CD4-positive, alpha-beta memory T cell (primary cell): ENCODE measurements at regions not wholly inside any gene's neighbourhood (a gene's known extent, or its start where the extent isn't known, plus 50 kb on each side); places are given as distances from the start of the nearest gene placed in this dataset.

ENCODE experiments used
- CTCF ChIA-PET: fragments of 350-600 bp; sonication (Branson Sonifier 250); formaldehyde crosslinking; loops from one replicate; lab custom pipeline; 2021; ENCODE audit warnings: inconsistent platforms; ENCODE audit not compliant: partially characterized antibody; lab: Charles Lee
- POLR2A ChIA-PET: fragments of 350-600 bp; sonication (Branson Sonifier 250); formaldehyde crosslinking; loops from one replicate; lab custom pipeline; 2021; ENCODE audit not compliant: partially characterized antibody; lab: Charles Lee
- DNase-seq, 5 donors: peaks; one replicate each; pipeline versions ENCODE4 v3.0.0 to v3.0.0-alpha.2; 2020 to 2022; ENCODE audit warnings: mixed read lengths in 1 of 5
- H3K27ac ChIP-seq: one replicate; pipeline ENCODE4 v1.7.0; 2013; ENCODE audit warnings: low read depth, low read length
- H3K27me3 ChIP-seq: 2 replicates; pipeline ENCODE4 v1.7.0; 2013; ENCODE audit warnings: mild to moderate bottlenecking, low read length, moderate library complexity; ENCODE audit not compliant: insufficient read depth
- H3K36me3 ChIP-seq: 2 replicates; pipeline ENCODE4 v1.7.0; 2013; ENCODE audit warnings: mild to moderate bottlenecking, low read length, moderate library complexity; ENCODE audit not compliant: insufficient read depth
- H3K4me1 ChIP-seq: 2 replicates; pipeline ENCODE4 v1.7.0; 2013; ENCODE audit warnings: mild to moderate bottlenecking, low read length, moderate library complexity; ENCODE audit not compliant: insufficient read depth
- H3K4me3 ChIP-seq, 2 donors: one replicate each; pipeline ENCODE4 v1.7.0; 2013; ENCODE audit warnings: low read length in 2 of 2, mild to moderate bottlenecking in 1 of 2
- H3K9me3 ChIP-seq, 2 donors: one replicate each; pipeline ENCODE4 v1.7.0; 2013; ENCODE audit warnings: low read length in 2 of 2, control low read depth in 1 of 2; ENCODE audit not compliant: control insufficient read depth in 1 of 2
- H3K27ac Mint-ChIP-seq, 7 donors: one replicate each; pipeline ENCODE4 v1.8.0; 2020 to 2021; ENCODE audit warnings: mixed read lengths in 7 of 7, mild to moderate bottlenecking in 6 of 7, inconsistent platforms in 3 of 7, moderate library complexity in 3 of 7
- H3K27me3 Mint-ChIP-seq, 2 donors: one replicate each; pipeline ENCODE4 v1.8.0; 2020 to 2021; ENCODE audit warnings: mixed read lengths in 2 of 2
- H3K36me3 Mint-ChIP-seq, 2 donors: one replicate each; pipeline ENCODE4 v1.8.0; 2020 to 2021; ENCODE audit warnings: mixed read lengths in 2 of 2, inconsistent platforms in 1 of 2, mild to moderate bottlenecking in 1 of 2
- H3K4me1 Mint-ChIP-seq, 4 donors: one replicate each; pipeline ENCODE4 v1.8.0; 2020 to 2021; ENCODE audit warnings: mixed read lengths in 4 of 4, mild to moderate bottlenecking in 1 of 4
- H3K4me3 Mint-ChIP-seq, 8 donors: one replicate each; pipeline ENCODE4 v1.8.0; 2020 to 2021; ENCODE audit warnings: mixed read lengths in 8 of 8, mild to moderate bottlenecking in 7 of 8, moderate library complexity in 6 of 8, inconsistent platforms in 3 of 8
- H3K9me3 Mint-ChIP-seq, 8 donors: one replicate each; pipeline ENCODE4 v1.8.0; 2020 to 2021; ENCODE audit warnings: mixed read lengths in 8 of 8, mild to moderate bottlenecking in 5 of 8, inconsistent platforms in 3 of 8, moderate library complexity in 1 of 8
- intact Hi-C: fragments of 100-400 bp; cut with micrococcal nuclease; formaldehyde crosslinking; loops from one replicate; pipeline ENCODE4 v1.15.1; 2023

GRCh38 chrX:27893871-27894270, 86.1 kb downstream of the MAGEB10 start:
- no peaks in the 10 kb centered on the region for H3K27me3 ChIP-seq
- ChIA-PET CTCF (no interaction called here), POLR2A (no interaction called here)
- no peak overlapping the region for H3K27ac ChIP-seq
- no peaks in the 10 kb centered on the region for H3K36me3 ChIP-seq
- intact Hi-C loops = no loop called here
- Mint-ChIP-seq H3K36me3 (no peaks in the 10 kb centered on the region), H3K4me3 (no peak overlapping the region), H3K27me3 (no peaks in the 10 kb centered on the region), H3K27ac (no peak overlapping the region), H3K9me3 (peaks cover 0 to 9% (median 0%) of the 10 kb centered on the region in 8 donors), H3K4me1 (no peaks in the 10 kb centered on the region)
- H3K4me1 ChIP-seq = no peaks in the 10 kb centered on the region
- no peaks in the 10 kb centered on the region for H3K9me3 ChIP-seq
- H3K4me3 ChIP-seq = no peak overlapping the region
- DNase-seq = no peak

- H3K4me3 Mint-ChIP-seq = no peak overlapping the region
- CTCF ChIA-PET = no interaction called here
- no peak overlapping the region for H3K4me3 ChIP-seq
- POLR2A ChIA-PET = no interaction called here
- H3K4me1 ChIP-seq = no peaks in the 10 kb centered on the region
- H3K36me3 ChIP-seq = no peaks in the 10 kb centered on the region
- H3K27ac ChIP-seq = no peak overlapping the region
- H3K27ac Mint-ChIP-seq = no peak overlapping the region
- no peaks in the 10 kb centered on the region for H3K27me3 ChIP-seq
- peaks cover 0 to 11% (median 0%) of the 10 kb centered on the region in 8 donors for H3K9me3 Mint-ChIP-seq
- no peak for DNase-seq
- no peaks in the 10 kb centered on the region for H3K9me3 ChIP-seq
- H3K4me1 Mint-ChIP-seq = no peaks in the 10 kb centered on the region
- intact Hi-C loops = no loop called here
- H3K27me3 Mint-ChIP-seq = no peaks in the 10 kb centered on the region
- no peaks in the 10 kb centered on the region for H3K36me3 Mint-ChIP-seq
Observed at GRCh38 chrX:27893211-27893610, 85.4 kb downstream of the MAGEB10 start.

DNA sequence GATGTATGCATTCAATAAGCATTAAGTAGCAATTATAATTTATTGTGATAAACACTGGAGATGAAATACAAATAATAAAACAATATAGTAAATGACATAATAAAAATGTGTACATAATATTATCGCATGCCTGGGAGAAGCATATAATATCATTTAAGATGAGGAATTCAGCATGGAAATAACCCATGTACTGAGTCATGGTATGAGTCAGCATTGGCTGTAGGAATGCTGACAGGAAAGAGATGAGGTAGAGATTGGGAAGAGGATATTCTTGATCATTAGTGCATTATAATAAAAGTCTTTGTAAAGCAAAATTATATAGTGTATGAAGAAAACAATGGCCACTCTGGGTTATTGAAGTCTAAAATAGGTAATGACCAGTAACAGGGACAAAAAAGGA, 82.8 kb downstream of the MAGEB10 start:
- Histone ChIP-seq H3K9me3 (no peaks in the 10 kb centered on the region), H3K27ac (no peak overlapping the region), H3K4me1 (no peaks in the 10 kb centered on the region), H3K27me3 (no peaks in the 10 kb centered on the region), H3K36me3 (no peaks in the 10 kb centered on the region), H3K4me3 (no peak overlapping the region)
- Mint-ChIP-seq H3K4me1 (no peaks in the 10 kb centered on the region), H3K9me3 (peaks cover 0 to 6% (median 2%) of the 10 kb centered on the region in 8 donors), H3K4me3 (no peak overlapping the region), H3K27me3 (no peaks in the 10 kb centered on the region), H3K27ac (no peak overlapping the region), H3K36me3 (no peaks in the 10 kb centered on the region)
- DNase-seq = no peak
- intact Hi-C loops = no loop called here
- ChIA-PET CTCF (no interaction called here), POLR2A (no interaction called here)

- CTCF ChIA-PET = no interaction called here
- no peak for DNase-seq
- Histone ChIP-seq H3K27me3 (no peaks in the 10 kb centered on the region), H3K27ac (no peak overlapping the region), H3K4me3 (no peak overlapping the region), H3K9me3 (no peaks in the 10 kb centered on the region), H3K36me3 (no peaks in the 10 kb centered on the region), H3K4me1 (no peaks in the 10 kb centered on the region)
- Mint-ChIP-seq H3K9me3 (peaks cover 0 to 6% (median 2%) of the 10 kb centered on the region in 8 donors), H3K4me1 (no peaks in the 10 kb centered on the region), H3K27me3 (no peaks in the 10 kb centered on the region), H3K4me3 (no peak overlapping the region), H3K27ac (no peak overlapping the region), H3K36me3 (no peaks in the 10 kb centered on the region)
- intact Hi-C loops = no loop called here
- POLR2A ChIA-PET = no interaction called here
Observed at GRCh38 chrX:27889878-27890277, 82.1 kb downstream of the MAGEB10 start.

DNA sequence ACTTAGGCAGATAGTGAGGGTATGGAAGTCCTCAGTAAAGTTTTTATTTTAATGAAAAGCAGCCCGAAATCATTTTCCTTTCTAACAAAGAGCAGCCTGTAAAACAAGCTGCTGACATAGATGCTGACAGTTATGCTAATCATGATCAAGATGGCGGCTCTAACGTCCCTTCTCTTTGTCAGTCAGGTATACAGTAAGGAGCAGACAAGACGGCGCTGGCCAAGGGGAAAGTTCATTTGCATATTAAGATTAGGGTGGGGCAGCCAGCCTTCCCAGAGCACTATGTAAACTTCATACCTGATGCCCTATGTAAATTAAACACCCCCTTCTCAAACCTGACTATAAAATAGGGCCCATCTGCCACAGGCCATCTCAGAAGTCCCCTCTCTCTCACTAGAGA, 76.9 kb downstream of the MAGEB10 start:
- CTCF ChIA-PET = no interaction called here
- no peaks in the 10 kb centered on the region for H3K36me3 Mint-ChIP-seq

GRCh38 chrX:27883468-27884092, 75.8 kb downstream of the MAGEB10 start:
- POLR2A ChIA-PET = no interaction called here
- CTCF ChIA-PET = no interaction called here
- H3K36me3 ChIP-seq = no peaks in the 10 kb centered on the region
- intact Hi-C loops = no loop called here
- H3K4me1 ChIP-seq = no peaks in the 10 kb centered on the region
- Mint-ChIP-seq H3K27ac (no peak overlapping the region), H3K4me1 (no peaks in the 10 kb centered on the region), H3K4me3 (no peak overlapping the region), H3K9me3 (peaks cover 0 to 4% (median 1%) of the 10 kb centered on the region in 8 donors), H3K36me3 (no peaks in the 10 kb centered on the region), H3K27me3 (no peaks in the 10 kb centered on the region)
- DNase-seq = no peak
- no peaks in the 10 kb centered on the region for H3K27me3 ChIP-seq
- no peaks in the 10 kb centered on the region for H3K9me3 ChIP-seq
- H3K27ac ChIP-seq = no peak overlapping the region
- no peak overlapping the region for H3K4me3 ChIP-seq

More for the DNA sequence above, 76.9 kb downstream of the MAGEB10 start:
- no peak overlapping the region for H3K27ac Mint-ChIP-seq
- H3K4me3 Mint-ChIP-seq = no peak overlapping the region
- H3K27me3 Mint-ChIP-seq = no peaks in the 10 kb centered on the region
- H3K4me3 ChIP-seq = no peak overlapping the region
- DNase-seq = no peak
- no peak overlapping the region for H3K27ac ChIP-seq
- no peaks in the 10 kb centered on the region for H3K27me3 ChIP-seq
- no peaks in the 10 kb centered on the region for H3K4me1 Mint-ChIP-seq
- no peaks in the 10 kb centered on the region for H3K4me1 ChIP-seq
- intact Hi-C loops = no loop called here
- POLR2A ChIA-PET = no interaction called here
- H3K9me3 ChIP-seq = no peaks in the 10 kb centered on the region
- H3K36me3 ChIP-seq = no peaks in the 10 kb centered on the region
- H3K9me3 Mint-ChIP-seq = peaks cover 0 to 6% (median 2%) of the 10 kb centered on the region in 8 donors

GRCh38 chrX:27882695-27883094, 74.9 kb downstream of the MAGEB10 start:
- H3K27me3 ChIP-seq = no peaks in the 10 kb centered on the region
- Mint-ChIP-seq H3K9me3 (peaks cover 0 to 5% (median under 1%) of the 10 kb centered on the region in 8 donors), H3K27ac (no peak overlapping the region), H3K4me3 (no peak overlapping the region), H3K27me3 (no peaks in the 10 kb centered on the region), H3K4me1 (no peaks in the 10 kb centered on the region), H3K36me3 (no peaks in the 10 kb centered on the region)
- H3K4me1 ChIP-seq = no peaks in the 10 kb centered on the region
- ChIA-PET POLR2A (no interaction called here), CTCF (no interaction called here)
- no peaks in the 10 kb centered on the region for H3K36me3 ChIP-seq
- H3K9me3 ChIP-seq = no peaks in the 10 kb centered on the region
- DNase-seq = no peak
- no peak overlapping the region for H3K4me3 ChIP-seq
- no peak overlapping the region for H3K27ac ChIP-seq
- intact Hi-C loops = no loop called here

- no peak overlapping the region for H3K4me3 Mint-ChIP-seq
Observed at GRCh38 chrX:27878862-27879261, 71.1 kb downstream of the MAGEB10 start.

More at GRCh38 chrX:27878862-27879261, 71.1 kb downstream of the MAGEB10 start:
- H3K27me3 ChIP-seq = no peaks in the 10 kb centered on the region
- peaks cover 0 to 6% (median under 1%) of the 10 kb centered on the region in 8 donors for H3K9me3 Mint-ChIP-seq
- no peak overlapping the region for H3K27ac ChIP-seq
- CTCF ChIA-PET = no interaction called here
- no peaks in the 10 kb centered on the region for H3K36me3 Mint-ChIP-seq
- H3K4me1 Mint-ChIP-seq = no peaks in the 10 kb centered on the region
- no peaks in the 10 kb centered on the region for H3K36me3 ChIP-seq
- intact Hi-C loops = no loop called here
- no peaks in the 10 kb centered on the region for H3K9me3 ChIP-seq
- no peak overlapping the region for H3K4me3 ChIP-seq
- no peaks in the 10 kb centered on the region for H3K27me3 Mint-ChIP-seq
- POLR2A ChIA-PET = no interaction called here
- H3K4me1 ChIP-seq = no peaks in the 10 kb centered on the region
- DNase-seq = no peak
- H3K27ac Mint-ChIP-seq = no peak overlapping the region
